Endothelial cell of umbilical vein (primary cell): ENCODE measurements at regions not wholly inside any gene's neighbourhood (a gene's known extent, or its start where the extent isn't known, plus 50 kb on each side); places are given as distances from the start of the nearest gene placed in this dataset.

Experiments
- BruUV-seq: library from RNA; stranded (reverse); fragments of 400-500 nt; replicated peaks from 2 replicates; lab custom pipeline; 2021; lab: Mats Ljungman, UMichigan
- CTCF ChIA-PET: fragments of 300-600, 350-600 bp; sonication (Branson Sonifier 250); formaldehyde crosslinking; loops from one replicate; lab custom pipeline; 2021; ENCODE audit warnings: antibody characterized with exemption, inconsistent platforms; lab: Charles Lee
- POLR2A ChIA-PET: fragments of 300-600, 350-600 bp; sonication (Branson Sonifier 250); formaldehyde crosslinking; loops from one replicate; lab custom pipeline; 2021; ENCODE audit warnings: antibody characterized with exemption, inconsistent platforms; lab: Charles Lee
- DNase-seq: peaks from one replicate; pipeline ENCODE4 v3.0.0-alpha.2; 2011; ENCODE audit warnings: low read depth, low spot score
- FAIRE-seq: peaks from 2 replicates; lab custom pipeline; 2011; peaks lifted over from hg19 to GRCh38; lab: Jason Lieb, UNC
- H2AFZ ChIP-seq: 2 replicates; pipeline ENCODE4 v1.6.0; 2012; ENCODE audit warnings: low read depth, low read length, control low read depth, inconsistent platforms
- H3K27ac ChIP-seq: 2 replicates; pipeline ENCODE4 v1.5.1; 2011; ENCODE audit warnings: low read depth, mild to moderate bottlenecking, control low read depth, low read length, moderate library complexity; ENCODE audit not compliant: insufficient read depth
- H3K27me3 ChIP-seq, 2 experiments: 2 replicates each; pipeline versions ENCODE4 v1.6.0 to v1.6.1; 2011; ENCODE audit warnings: low read length in 2 of 2, mixed read lengths in 1 of 2; ENCODE audit not compliant: control insufficient read depth in 2 of 2, insufficient read depth in 2 of 2
- H3K36me3 ChIP-seq, 2 experiments: 2 replicates in 1 of 2; 3 replicates in 1 of 2; pipeline ENCODE4 v1.5.1; 2011; ENCODE audit warnings: low read length in 2 of 2, mild to moderate bottlenecking in 1 of 2, moderate library complexity in 1 of 2; ENCODE audit not compliant: control insufficient read depth in 2 of 2, insufficient read depth in 2 of 2; ENCODE audit errors: extremely low read depth in 1 of 2
- H3K4me1 ChIP-seq: 3 replicates; pipeline ENCODE4 v1.5.1; 2011; ENCODE audit warnings: mild to moderate bottlenecking, low read length; ENCODE audit not compliant: control insufficient read depth, insufficient read depth; ENCODE audit errors: extremely low read depth
- H3K4me2 ChIP-seq: 2 replicates; pipeline ENCODE4 v1.6.1; 2011; ENCODE audit warnings: low read length, control low read depth, mixed read lengths; ENCODE audit not compliant: insufficient read depth
- H3K4me3 ChIP-seq, 3 experiments: fragments of 200-600 bp in 1 of 3; sonication (generic), shearing (Covaris generic) in 1 of 3; replicated peaks in 1 of 3; 2 replicates each; pipeline ENCODE4 v1.5.1; 2011 to 2016; ENCODE audit warnings: control low read depth in 3 of 3, low read length in 3 of 3, mild to moderate bottlenecking in 2 of 3, inconsistent platforms in 1 of 3, low read depth in 1 of 3, moderate library complexity in 1 of 3; ENCODE audit not compliant: insufficient read depth in 1 of 3
- H3K79me2 ChIP-seq: 2 replicates; pipeline ENCODE4 v1.6.0; 2012; ENCODE audit warnings: low read length, inconsistent platforms; ENCODE audit not compliant: control insufficient read depth, insufficient read depth
- H3K9ac ChIP-seq: replicated peaks from 2 replicates; pipeline ENCODE3; 2011; ENCODE audit warnings: low read length, control low read depth; ENCODE audit not compliant: insufficient read depth; ENCODE audit errors: extremely low read depth
- H3K9me1 ChIP-seq: replicated peaks from 3 replicates; pipeline ENCODE4 v1.6.0; 2011; ENCODE audit warnings: mild to moderate bottlenecking, low read length; ENCODE audit not compliant: control insufficient read depth, insufficient read depth; ENCODE audit errors: extremely low read depth
- H3K9me3 ChIP-seq: replicated peaks from 2 replicates; pipeline ENCODE4 v1.5.1; 2012; ENCODE audit warnings: low read length, inconsistent platforms; ENCODE audit not compliant: control insufficient read depth, insufficient read depth
- H4K20me1 ChIP-seq: replicated peaks from 2 replicates; pipeline ENCODE3; 2011; ENCODE audit warnings: mild to moderate bottlenecking, low read length; ENCODE audit not compliant: control insufficient read depth, insufficient read depth; ENCODE audit errors: extremely low read depth
- CTCF ChIP-seq, 2 donors: IDR thresholded peaks; 1 replicate in 1 of 2; 2 replicates in 1 of 2; pipeline ENCODE4 v1.5.1; 2011; ENCODE audit warnings: low read length in 2 of 2, mild to moderate bottlenecking in 2 of 2, moderate library complexity in 2 of 2, control low read depth in 1 of 2, inconsistent platforms in 1 of 2, low read depth in 1 of 2; ENCODE audit not compliant: insufficient read depth in 1 of 2; ENCODE audit errors: extremely low read depth in 1 of 2
- EZH2 ChIP-seq: IDR thresholded peaks from 2 replicates; pipeline ENCODE4 v1.6.1; 2012; ENCODE audit warnings: borderline replicate concordance, low read depth, mild to moderate bottlenecking, moderate library complexity, low read length, inconsistent platforms; ENCODE audit not compliant: severe bottlenecking
- FOS ChIP-seq: IDR thresholded peaks from 2 replicates; pipeline ENCODE4 v1.6.1; 2011; ENCODE audit warnings: mild to moderate bottlenecking, low read length, moderate library complexity, borderline replicate concordance; ENCODE audit not compliant: insufficient read depth
- GATA2 ChIP-seq: IDR thresholded peaks from 2 replicates; pipeline ENCODE4 v1.7.0; 2011; ENCODE audit warnings: low read depth, mild to moderate bottlenecking, moderate library complexity, mixed read lengths, low read length; ENCODE audit not compliant: insufficient read length, insufficient read depth
- JUN ChIP-seq: IDR thresholded peaks from 2 replicates; pipeline ENCODE4 v1.6.1; 2011; ENCODE audit warnings: borderline replicate concordance, low read depth; ENCODE audit not compliant: insufficient read length, insufficient read depth
- MAX ChIP-seq: IDR thresholded peaks from 2 replicates; pipeline ENCODE4 v1.6.1; 2011; ENCODE audit not compliant: insufficient read depth, insufficient read length
- MYC ChIP-seq: IDR thresholded peaks from one replicate; pipeline ENCODE4 v1.6.1; 2011; ENCODE audit warnings: mild to moderate bottlenecking, low read depth, low read length
- POLR2A ChIP-seq: IDR thresholded peaks from 2 replicates; pipeline ENCODE4 v1.6.1; 2012; ENCODE audit warnings: low read depth, mild to moderate bottlenecking, control low read depth, low read length
- POLR2AphosphoS5 ChIP-seq: IDR thresholded peaks from 2 replicates; pipeline ENCODE4 v1.6.1; 2012; ENCODE audit warnings: low read depth, mild to moderate bottlenecking, control low read depth, low read length, moderate library complexity; ENCODE audit not compliant: insufficient read depth
- dilution Hi-C: fragments of 300-500 bp; cut with MboI; formaldehyde crosslinking; loops from one replicate; pipeline ENCODE4 v1.15.0; 2019; ENCODE audit warnings: low sequenced_read_pairs; ENCODE audit not compliant: extremely low pct_ligation_motif_present
- intact Hi-C: fragments of 100-400 bp; cut with micrococcal nuclease; formaldehyde crosslinking; loops from one replicate; pipeline ENCODE4 v1.10.0; 2022

- DNase-seq, result no peak
- H3K9me3 ChIP-seq, result no peaks in the 10 kb centered on the region
- H3K9ac ChIP-seq, result no peak overlapping the region
- intact Hi-C loops (no loop called here), dilution Hi-C loops (no loop called here)
- ChIA-PET CTCF (no interaction called here), POLR2A (no interaction called here)
- no peaks in the 10 kb centered on the region for H4K20me1 ChIP-seq
- no peaks in the 10 kb centered on the region for H3K27me3 ChIP-seq
- H3K9me1 ChIP-seq, result no peaks in the 10 kb centered on the region
- no peak overlapping the region for H3K4me3 ChIP-seq
- no peak for FAIRE-seq
- no peaks in the 10 kb centered on the region for H3K79me2 ChIP-seq
- H3K4me1 ChIP-seq, result no peaks in the 10 kb centered on the region
- no TSS peak for BruUV-seq
- H3K4me2 ChIP-seq, result no peak overlapping the region
- H3K36me3 ChIP-seq, result no peaks in the 10 kb centered on the region
- no peak overlapping the region for H2AFZ ChIP-seq
- no peak overlapping the region for H3K27ac ChIP-seq
- TF ChIP-seq JUN (no peak), GATA2 (no peak), FOS (no peak), MAX (no peak), POLR2AphosphoS5 (no peak), POLR2A (no peak), MYC (no peak), CTCF (IDR thresholded peaks at IDR 0.05; ENCODE audit: extremely low read depth in 1 of 2, insufficient read depth in 1 of 2, low read depth in 1 of 2, low read length in 2 of 2) (no peak), EZH2 (no peak)
These were observed 1098.9 kb upstream of the CHAC2 start for GRCh38 chr2:52668724-52669123.
